HG02642 (cell line): ENCODE measurements at regions not wholly inside any gene's neighbourhood (a gene's known extent, or its start where the extent isn't known, plus 50 kb on each side); places are given as distances from the start of the nearest gene placed in this dataset.
"Not testable (repeated sequence)": the region's sequence is repeated elsewhere in the genome, so short reads cannot be mapped to it uniquely, and the experiment has no call there.

Experiments used
- ATAC-seq: cut with Tn5 transposase; IDR thresholded peaks from one replicate; pipeline ENCODE4 v1.9.1; 2021; ENCODE audit warnings: mild to moderate bottlenecking; ENCODE audit not compliant: unreplicated experiment, poor library complexity

- no peak for ATAC-seq
These were observed 494.5 kb upstream of the LARGE1 start for GRCh38 chr22:34414467-34415440.

DNA sequence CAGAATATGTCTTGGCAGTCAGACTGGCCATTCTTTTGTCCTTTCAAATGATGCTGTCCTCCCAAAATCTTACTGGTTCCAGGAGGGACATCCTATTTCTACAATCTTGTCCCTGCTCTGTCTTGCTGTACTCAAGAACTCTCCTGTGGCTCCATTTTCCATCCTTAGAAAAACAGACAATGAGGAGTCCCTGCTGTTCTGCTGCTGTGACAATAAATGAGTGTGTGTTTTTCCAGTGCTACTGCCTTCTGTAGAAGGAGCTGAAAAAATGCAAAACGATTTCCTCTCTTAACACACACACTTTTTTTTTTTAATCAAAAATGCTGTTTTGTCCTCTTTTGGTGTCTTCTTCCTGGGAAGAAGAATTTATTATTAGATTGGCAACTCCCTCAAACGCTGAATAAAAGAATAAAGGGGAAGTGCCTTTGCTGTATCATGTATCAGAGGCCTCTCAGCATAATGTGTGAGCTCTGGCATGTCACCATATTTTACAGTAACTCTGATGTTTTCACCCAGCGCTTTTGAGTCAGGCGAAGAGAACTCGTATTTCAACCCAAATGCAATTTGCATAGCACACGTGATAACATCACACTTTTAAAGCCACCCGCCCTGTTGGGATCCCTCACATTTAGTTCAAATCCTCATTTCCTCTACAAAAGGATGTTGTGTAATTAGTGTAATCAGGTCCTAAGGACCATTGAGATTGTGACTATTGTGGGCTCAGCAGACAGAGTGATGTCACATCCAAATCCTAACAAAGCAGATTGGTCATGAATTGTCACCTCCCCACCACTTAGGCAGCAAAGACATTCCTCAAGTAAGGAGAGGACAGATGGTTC, 496.0 kb upstream of the LARGE1 start:
- no peak for ATAC-seq

DNA sequence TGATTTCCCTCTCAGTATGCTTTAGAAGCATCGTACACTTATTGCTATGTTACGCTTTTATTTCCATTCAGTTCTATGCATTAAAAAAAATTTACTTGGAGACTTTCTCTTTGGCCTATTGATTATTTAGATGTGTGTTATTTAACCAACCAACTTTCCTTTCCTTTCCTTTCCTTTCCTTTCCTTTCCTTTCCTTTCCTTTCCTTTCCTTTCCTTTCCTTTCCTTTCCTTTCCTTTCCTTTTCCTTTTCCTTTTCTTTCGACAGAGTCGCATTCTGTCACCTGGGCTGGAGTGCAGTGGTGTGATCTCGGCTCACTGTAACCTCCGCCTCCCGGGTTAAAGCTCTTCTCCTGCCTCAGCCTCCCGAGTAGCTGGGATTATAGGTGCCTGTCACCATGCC, 502.7 kb upstream of the LARGE1 start:
- not testable (repeated sequence) for ATAC-seq

DNA sequence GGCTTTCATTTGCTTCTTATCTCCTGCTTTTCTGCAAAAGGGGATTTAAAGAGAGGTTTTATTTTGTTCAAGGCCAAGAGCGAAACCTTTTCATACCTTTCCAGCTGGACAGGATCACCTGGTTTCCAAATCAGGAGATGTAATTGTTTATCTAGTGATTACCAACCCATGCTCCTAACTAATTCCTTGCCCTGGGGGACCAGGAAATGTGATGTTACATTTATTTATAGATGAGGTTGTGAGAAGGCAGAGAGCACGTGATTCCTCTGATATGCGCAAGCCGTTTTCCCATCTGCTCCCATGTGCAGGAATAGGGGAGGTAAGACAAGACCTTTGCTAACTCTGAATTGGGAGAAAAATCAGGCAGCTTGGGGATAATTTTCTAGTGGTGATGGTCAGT, 507.2 kb upstream of the LARGE1 start:
- ATAC-seq: no peak

GRCh38 chr22:34427841-34428240, 507.6 kb upstream of the LARGE1 start:
- no peak for ATAC-seq

DNA sequence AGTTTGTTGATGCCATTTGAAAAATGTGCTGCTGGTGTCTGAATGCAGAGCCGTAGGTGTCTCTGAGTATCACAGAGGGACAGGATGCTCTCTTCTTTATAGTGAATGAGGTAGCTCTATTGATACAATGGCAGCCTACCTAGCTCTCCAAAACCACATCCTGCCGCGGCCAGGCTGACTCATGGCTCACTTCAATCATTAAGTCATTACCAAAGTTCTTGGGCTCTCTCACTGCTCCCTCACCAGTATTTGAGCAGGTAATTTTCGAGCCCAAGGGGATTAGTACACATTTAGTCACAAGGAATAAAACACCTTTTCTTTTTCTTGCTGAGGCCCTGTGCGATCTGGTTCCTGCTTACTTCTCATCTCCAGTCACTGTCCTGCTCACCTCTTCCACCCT, 509.0 kb upstream of the LARGE1 start:
- no peak for ATAC-seq

- ATAC-seq: no peak
These were observed 510.1 kb upstream of the LARGE1 start for GRCh38 chr22:34430386-34430785.

DNA sequence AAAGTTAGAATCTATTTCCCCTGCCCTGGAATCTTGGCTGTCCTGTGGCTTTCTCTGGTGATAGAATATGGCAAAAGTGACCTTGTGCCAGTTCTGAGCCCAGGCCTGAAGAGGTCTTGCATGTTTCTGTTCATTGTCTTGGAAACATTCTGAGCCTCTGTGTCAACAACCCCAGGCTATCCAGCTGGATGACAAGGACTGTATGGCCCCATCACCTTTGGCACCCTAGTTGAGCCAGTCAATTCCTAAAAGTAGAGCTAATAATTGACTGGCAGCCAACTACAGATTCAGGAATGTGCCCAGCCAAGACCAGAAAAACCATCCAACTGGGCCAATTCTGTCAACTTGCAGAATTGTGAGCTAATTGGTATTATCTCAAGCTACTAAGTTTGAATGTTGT, 514.1 kb upstream of the LARGE1 start:
- ATAC-seq: no peak

GRCh38 chr22:34437140-34437539, 516.9 kb upstream of the LARGE1 start:
- no peak for ATAC-seq

GRCh38 chr22:34454598-34454997, 534.3 kb upstream of the LARGE1 start:
- no peak for ATAC-seq

DNA sequence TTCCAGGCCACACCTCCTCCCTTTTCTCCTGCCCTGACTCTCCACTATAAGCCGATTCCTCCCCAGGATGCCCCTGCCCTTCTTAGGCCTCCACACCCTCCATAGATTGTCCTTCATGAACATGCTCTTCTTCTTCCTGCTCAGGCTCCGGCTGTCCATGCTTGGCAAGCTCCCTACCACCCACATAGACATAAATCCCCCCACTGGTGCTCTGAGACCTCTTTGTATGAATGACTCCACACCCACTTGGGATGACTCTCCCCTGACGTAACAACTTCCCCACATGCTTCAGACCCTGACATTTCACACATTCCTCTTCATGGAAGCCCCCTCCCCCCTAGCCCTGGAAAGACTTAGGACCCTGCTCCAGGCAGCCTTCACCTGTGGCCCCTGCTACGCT, 542.5 kb upstream of the LARGE1 start:
- no peak for ATAC-seq

DNA sequence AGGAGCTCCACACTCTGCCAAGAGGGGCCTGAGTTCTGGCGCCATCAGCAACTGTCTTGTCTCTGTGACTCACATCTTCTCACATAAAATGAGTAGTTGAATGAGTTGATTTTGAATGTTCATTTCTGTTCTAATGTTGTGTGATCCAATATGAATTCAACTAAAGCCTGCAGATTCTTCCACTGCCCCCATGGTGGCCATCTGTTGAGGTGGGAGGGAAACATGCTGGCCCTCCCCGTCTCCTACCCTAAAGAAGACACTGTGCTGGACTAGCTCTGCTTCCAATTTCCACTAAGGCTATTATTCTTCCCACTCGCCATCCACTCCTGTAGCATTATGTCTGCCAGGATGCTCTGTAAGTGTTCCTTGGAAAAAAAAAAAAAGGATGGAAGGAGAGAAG, 555.6 kb upstream of the LARGE1 start:
- no peak for ATAC-seq

- ATAC-seq: no peak
These were observed 556.5 kb upstream of the LARGE1 start for GRCh38 chr22:34476762-34477161.

DNA sequence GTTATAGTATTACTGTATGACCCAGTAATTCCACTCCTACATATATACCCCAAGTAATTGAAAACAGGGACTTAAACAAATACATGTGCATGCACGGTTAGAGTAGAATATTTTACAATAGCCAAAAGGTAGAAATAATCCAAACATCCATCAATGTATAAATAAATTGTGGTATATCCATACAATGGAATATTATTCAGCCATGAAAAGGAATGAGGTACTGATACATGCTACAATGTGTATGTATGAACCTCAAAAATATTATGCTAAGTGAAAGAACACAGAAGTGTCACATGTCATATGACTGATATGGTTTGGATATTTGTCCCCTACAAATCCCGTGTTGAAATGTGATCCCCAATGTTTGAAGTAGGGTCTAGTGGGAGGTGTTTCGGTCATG, 560.8 kb upstream of the LARGE1 start:
- ATAC-seq: no peak

GRCh38 chr22:34486381-34486780, 566.1 kb upstream of the LARGE1 start:
- ATAC-seq: no peak

GRCh38 chr22:34489861-34490260, 569.6 kb upstream of the LARGE1 start:
- no peak for ATAC-seq

DNA sequence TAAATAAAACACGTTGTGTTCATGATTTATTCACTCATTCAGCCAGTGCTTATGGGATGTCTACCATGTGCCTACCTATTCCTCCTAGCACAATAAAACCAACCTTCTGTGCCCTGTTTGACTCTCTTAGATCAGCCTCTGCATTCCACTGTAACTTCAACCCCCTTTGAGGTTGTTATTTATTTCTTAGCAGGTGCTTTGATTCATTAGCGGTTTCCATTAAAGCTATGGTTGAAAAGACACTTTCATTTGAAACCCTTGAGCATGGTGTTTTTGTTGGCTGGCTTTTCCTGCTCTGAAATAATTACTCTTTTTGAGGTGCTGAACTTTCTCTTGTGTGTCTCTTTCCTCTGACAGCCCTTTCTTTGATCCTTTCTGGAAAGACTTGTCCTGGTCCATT, 570.6 kb upstream of the LARGE1 start:
- no peak for ATAC-seq

DNA sequence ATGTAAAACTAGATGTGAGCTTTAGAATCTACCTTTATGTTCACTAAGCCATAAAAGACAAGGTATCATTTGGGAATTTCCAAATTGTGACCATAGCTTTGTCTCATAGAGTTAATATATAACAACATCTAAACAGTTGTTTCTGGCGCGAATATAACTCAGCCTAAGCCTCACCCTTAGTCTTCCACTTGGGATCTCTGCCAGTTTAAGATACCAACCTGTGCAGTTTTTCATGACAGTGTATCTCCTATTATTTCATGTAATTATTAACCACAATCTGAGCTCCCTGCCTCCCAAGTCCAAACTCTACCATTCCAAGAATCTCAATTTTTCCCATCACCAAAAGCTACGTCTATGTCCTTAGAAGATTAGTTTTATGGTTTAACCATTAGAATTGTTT, 572.5 kb upstream of the ISX start:
- ATAC-seq: no peak

GRCh38 chr22:34501366-34501965, 564.5 kb upstream of the ISX start:
- ATAC-seq: no peak

- no peak for ATAC-seq
These were observed 563.1 kb upstream of the ISX start for GRCh38 chr22:34502821-34503220.

DNA sequence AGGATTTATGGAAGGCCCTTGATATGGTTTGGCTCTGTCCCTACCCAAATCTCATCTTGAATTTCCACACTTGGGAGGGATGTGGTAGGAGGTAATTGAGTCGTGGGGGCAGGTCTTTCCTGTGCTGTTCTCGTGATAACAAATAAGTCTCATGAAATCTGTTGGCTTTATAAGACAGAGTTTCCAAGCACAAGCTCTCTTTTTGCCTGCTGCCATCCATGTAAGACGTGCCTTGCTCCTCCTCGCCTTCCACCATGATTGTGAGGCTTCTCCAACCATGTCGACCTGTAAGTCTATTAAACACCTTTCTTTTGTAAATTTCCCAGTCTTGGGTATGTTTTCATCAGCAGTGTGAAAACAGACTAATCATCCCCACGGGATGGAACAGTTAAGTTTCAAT, 557.2 kb upstream of the ISX start:
- ATAC-seq: no peak
